ENCODE measurements at regions not wholly inside any gene's neighbourhood (a gene's known extent, or its start where the extent isn't known, plus 50 kb on each side); places are given as distances from the start of the nearest gene placed in this dataset.

GRCh38 chr3:26515351-26515750, 107.2 kb upstream of the LRRC3B start:
- TF ChIP-seq CTCF (IDR thresholded peaks at IDR 0.05): no peak
- TF ChIP-seq POLR2A (IDR thresholded peaks at IDR 0.05): no peak

Measured in testis (tissue), 2 donors.